Type B pancreatic cell (in vitro differentiated cells): ENCODE measurements at regions not wholly inside any gene's neighbourhood (a gene's known extent, or its start where the extent isn't known, plus 50 kb on each side); places are given as distances from the start of the nearest gene placed in this dataset.

ENCODE experiments used
- DNase-seq: peaks from one replicate; pipeline ENCODE4 v3.0.0; 2021; ENCODE audit warnings: mixed read lengths; ENCODE audit not compliant: unreplicated experiment; ENCODE audit errors: extremely low spot score
- H3K27ac Mint-ChIP-seq: 2 replicates; pipeline ENCODE4 v1.8.0; 2021; ENCODE audit warnings: mild to moderate bottlenecking, mixed read lengths
- H3K27me3 Mint-ChIP-seq: 2 replicates; pipeline ENCODE4 v1.8.0; 2021; ENCODE audit warnings: mixed read lengths
- H3K36me3 Mint-ChIP-seq: 2 replicates; pipeline ENCODE4 v1.8.0; 2021; ENCODE audit warnings: mixed read lengths
- H3K4me1 Mint-ChIP-seq: one replicate; pipeline ENCODE4 v1.8.0; 2021; ENCODE audit warnings: mixed read lengths; ENCODE audit not compliant: unreplicated experiment
- H3K4me3 Mint-ChIP-seq: 2 replicates; pipeline ENCODE4 v1.8.0; 2021; ENCODE audit warnings: mild to moderate bottlenecking, mixed read lengths
- H3K9me3 Mint-ChIP-seq: 2 replicates; pipeline ENCODE4 v1.8.0; 2021; ENCODE audit warnings: mixed read lengths
- CTCF ChIP-seq: fragments of 200-600 bp; sonication (generic); conservative IDR thresholded peaks from 2 replicates; pipeline ENCODE4 v1.5.0; 2021; ENCODE audit warnings: antibody characterized with exemption, mild to moderate bottlenecking

DNA sequence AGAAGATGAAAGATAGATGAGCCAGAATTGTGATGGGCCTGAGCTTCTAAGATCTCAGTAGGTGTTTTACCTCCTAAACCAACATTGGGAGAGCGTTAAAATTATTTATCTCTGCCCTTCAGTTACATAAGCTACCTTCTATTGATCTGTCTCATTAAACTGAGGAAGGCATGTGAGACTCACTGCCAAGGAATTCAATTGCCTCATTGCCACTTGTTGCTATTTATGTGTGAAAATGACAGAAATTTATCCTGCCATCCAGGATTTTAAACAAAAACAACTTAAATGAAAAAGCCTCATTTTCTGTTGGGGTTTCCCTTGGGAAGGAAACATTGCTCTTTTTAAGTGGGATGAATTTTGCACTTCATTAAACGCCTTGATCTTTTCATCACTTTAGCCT, 78.7 kb upstream of the RUNX1 start:
- Mint-ChIP-seq H3K4me1 (no peaks in the 10 kb centered on the region), H3K4me3 (no peak overlapping the region), H3K27ac (no peak overlapping the region), H3K27me3 (peaks cover 9% of the 10 kb centered on the region), H3K9me3 (peaks cover 24% of the 10 kb centered on the region), H3K36me3 (peaks cover 3% of the 10 kb centered on the region)
- TF ChIP-seq CTCF: no peak
- no peak for DNase-seq

- no peak for TF ChIP-seq CTCF
- Mint-ChIP-seq H3K36me3 (peaks cover 3% of the 10 kb centered on the region), H3K27me3 (peaks cover 9% of the 10 kb centered on the region), H3K9me3 (peaks cover 24% of the 10 kb centered on the region), H3K4me1 (no peaks in the 10 kb centered on the region), H3K27ac (no peak overlapping the region), H3K4me3 (no peak overlapping the region)
- no peak for DNase-seq
Observed at GRCh38 chr21:35127026-35127425, 77.9 kb upstream of the RUNX1 start.

- Mint-ChIP-seq H3K4me1 (no peaks in the 10 kb centered on the region), H3K27me3 (peaks cover 3% of the 10 kb centered on the region), H3K9me3 (peaks cover 9% of the 10 kb centered on the region), H3K4me3 (no peak overlapping the region), H3K36me3 (peaks cover under 1% of the 10 kb centered on the region), H3K27ac (no peak overlapping the region)
- no peak for TF ChIP-seq CTCF
- DNase-seq: no peak
Observed at GRCh38 chr21:35120631-35121180, 71.6 kb upstream of the RUNX1 start.

DNA sequence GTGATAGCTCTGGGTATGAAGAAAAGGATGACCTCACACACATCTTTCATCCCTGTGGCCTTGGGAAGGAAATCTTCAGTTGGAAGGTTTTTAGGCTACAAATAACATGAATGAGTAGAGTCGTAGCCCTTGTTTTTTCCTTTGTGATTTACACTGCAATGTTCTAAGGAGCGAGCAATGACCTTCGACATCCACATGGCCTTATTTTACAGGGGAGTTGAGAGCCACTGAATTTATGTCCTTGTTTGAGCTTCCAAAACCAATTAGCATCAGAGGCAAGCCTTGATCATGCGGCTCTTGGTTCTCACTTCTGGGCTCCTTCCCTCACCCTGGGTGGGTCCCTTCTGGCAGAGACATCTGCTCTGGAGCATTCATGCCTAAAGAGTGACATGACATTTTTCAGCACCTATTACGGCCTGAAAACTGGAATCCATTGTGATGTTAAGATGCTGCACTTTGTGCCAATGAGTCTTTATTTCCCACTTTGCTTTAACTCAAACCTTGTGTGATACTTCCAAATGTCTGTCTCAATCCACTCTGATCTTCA, 70.5 kb upstream of the RUNX1 start:
- Mint-ChIP-seq H3K27me3 (no peaks in the 10 kb centered on the region), H3K27ac (no peak overlapping the region), H3K9me3 (no peaks in the 10 kb centered on the region), H3K36me3 (no peaks in the 10 kb centered on the region), H3K4me3 (no peak overlapping the region), H3K4me1 (no peaks in the 10 kb centered on the region)
- DNase-seq: no peak
- TF ChIP-seq CTCF: no peak

DNA sequence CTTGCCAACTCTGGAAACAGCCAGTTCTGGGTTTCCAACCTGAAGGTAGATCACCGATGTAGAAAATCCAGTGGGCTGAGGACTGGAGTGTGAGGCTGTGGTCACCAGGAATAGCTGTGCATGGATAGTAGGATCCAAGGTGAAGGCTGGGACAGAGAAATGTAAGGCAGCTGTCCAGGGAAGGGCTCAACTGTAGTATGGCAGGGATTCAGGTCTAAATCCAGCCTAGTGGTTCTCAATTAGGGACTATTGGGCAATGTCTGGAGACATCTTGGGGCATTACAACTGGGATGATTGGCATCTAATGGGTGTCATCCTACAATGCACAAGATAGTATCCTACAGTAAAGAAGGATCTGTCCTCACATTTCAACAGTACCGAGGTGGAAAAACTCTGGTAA, 67.7 kb upstream of the RUNX1 start:
- H3K27me3 Mint-ChIP-seq: no peaks in the 10 kb centered on the region
- H3K27ac Mint-ChIP-seq: no peak overlapping the region
- H3K36me3 Mint-ChIP-seq: no peaks in the 10 kb centered on the region
- no peak for DNase-seq
- no peak for TF ChIP-seq CTCF
- no peaks in the 10 kb centered on the region for H3K4me1 Mint-ChIP-seq
- H3K9me3 Mint-ChIP-seq: peaks cover 4% of the 10 kb centered on the region
- no peak overlapping the region for H3K4me3 Mint-ChIP-seq

- Mint-ChIP-seq H3K4me1 (no peaks in the 10 kb centered on the region), H3K27ac (no peak overlapping the region), H3K4me3 (no peak overlapping the region), H3K27me3 (no peaks in the 10 kb centered on the region), H3K9me3 (peaks cover 8% of the 10 kb centered on the region), H3K36me3 (no peaks in the 10 kb centered on the region)
- TF ChIP-seq CTCF: no peak
- no peak for DNase-seq
Observed at GRCh38 chr21:35113064-35113463, 64.0 kb upstream of the RUNX1 start.
